B cell (primary cell): ENCODE measurements at regions not wholly inside any gene's neighbourhood (a gene's known extent, or its start where the extent isn't known, plus 50 kb on each side); places are given as distances from the start of the nearest gene placed in this dataset.

Experiments
- EZH2 ChIP-seq: IDR thresholded peaks from 2 replicates; pipeline ENCODE4 v1.6.1; 2012; ENCODE audit warnings: borderline replicate concordance, low read depth, mild to moderate bottlenecking, moderate library complexity, low read length; ENCODE audit not compliant: insufficient read depth, poor library complexity, severe bottlenecking
- TF ChIP-seq, protein P1 (sequence below): fragments of 200-600 bp; IDR thresholded peaks from one replicate; pipeline ENCODE4 v1.8.0; 2022; ENCODE audit warnings: antibody characterized with exemption, mild to moderate bottlenecking

DNA sequence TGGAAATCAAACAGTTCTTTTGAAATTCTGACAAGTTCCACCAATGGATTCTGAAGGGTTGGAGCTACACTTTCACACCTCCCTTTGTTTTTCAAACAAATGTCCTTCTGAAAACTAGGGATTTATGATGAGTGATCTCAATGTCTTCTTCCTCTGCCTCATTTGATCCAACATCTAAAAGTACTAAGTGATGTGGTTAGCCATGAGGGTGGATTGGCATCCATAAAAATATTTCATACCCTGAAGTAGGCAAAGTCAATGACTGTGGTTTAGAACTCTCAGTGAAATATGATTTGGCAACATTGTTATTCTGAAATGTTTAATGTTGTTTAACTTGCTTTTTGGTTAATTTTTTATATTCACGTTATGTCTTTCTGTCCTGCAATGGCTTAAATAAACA is 136.9 kb downstream of the MBL2 start:
- TF ChIP-seq, protein P1, sequence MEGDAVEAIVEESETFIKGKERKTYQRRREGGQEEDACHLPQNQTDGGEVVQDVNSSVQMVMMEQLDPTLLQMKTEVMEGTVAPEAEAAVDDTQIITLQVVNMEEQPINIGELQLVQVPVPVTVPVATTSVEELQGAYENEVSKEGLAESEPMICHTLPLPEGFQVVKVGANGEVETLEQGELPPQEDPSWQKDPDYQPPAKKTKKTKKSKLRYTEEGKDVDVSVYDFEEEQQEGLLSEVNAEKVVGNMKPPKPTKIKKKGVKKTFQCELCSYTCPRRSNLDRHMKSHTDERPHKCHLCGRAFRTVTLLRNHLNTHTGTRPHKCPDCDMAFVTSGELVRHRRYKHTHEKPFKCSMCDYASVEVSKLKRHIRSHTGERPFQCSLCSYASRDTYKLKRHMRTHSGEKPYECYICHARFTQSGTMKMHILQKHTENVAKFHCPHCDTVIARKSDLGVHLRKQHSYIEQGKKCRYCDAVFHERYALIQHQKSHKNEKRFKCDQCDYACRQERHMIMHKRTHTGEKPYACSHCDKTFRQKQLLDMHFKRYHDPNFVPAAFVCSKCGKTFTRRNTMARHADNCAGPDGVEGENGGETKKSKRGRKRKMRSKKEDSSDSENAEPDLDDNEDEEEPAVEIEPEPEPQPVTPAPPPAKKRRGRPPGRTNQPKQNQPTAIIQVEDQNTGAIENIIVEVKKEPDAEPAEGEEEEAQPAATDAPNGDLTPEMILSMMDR: no peak
- no peak for TF ChIP-seq EZH2
